Gastroesophageal sphincter (tissue), 3 donors: ENCODE measurements at regions not wholly inside any gene's neighbourhood (a gene's known extent, or its start where the extent isn't known, plus 50 kb on each side); places are given as distances from the start of the nearest gene placed in this dataset.

Experiments
- CTCF ChIP-seq, 4 experiments: fragments of 200-600 bp in 2 of 4; fragments of 450-650 bp in 2 of 4; sonication (generic) in 1 of 4; IDR thresholded peaks; one replicate each; pipeline ENCODE4 v1.5.1; 2017 to 2019; ENCODE audit warnings: antibody characterized with exemption in 4 of 4, mild to moderate bottlenecking in 2 of 4, moderate library complexity in 2 of 4
- EP300 ChIP-seq: sonication (generic); formaldehyde crosslinking; IDR thresholded peaks from one replicate; pipeline ENCODE4 v1.6.1; 2017; ENCODE audit warnings: antibody characterized with exemption, mild to moderate bottlenecking

DNA sequence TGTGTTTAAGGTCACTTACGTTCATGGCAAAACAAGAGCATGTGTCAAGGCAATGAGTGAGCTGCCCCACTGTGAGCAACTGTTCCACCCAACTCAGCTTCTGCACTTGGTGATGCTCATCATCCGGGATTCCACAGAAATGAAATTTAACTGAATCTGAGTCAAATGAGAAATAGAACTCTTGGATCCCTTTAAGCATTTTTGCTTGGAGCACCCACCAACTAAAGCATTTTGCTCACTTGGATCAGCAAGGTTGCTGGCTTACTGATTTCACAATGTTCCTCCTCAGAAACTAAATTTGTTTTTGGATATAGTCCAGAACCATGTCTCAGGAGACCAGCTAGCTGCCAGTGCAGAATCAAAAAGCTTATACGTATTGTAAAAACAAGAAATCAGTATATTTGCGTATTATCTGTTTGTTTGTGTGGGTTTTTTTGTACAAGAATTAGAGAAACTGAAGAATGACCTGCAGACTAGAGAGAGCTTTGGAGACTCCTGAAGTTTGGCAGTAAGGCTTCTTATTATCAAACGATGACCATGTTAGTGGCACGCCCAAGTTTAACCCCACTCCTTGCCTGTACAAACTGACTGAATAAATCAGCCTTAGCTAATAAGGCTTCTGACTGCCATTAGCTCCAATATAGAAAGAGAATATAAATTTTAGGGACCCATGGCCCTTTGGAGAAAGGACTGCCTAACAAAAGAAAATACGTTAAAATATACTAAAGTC is 153.8 kb upstream of the FST start:
- TF ChIP-seq EP300 (no peak), CTCF (IDR thresholded peaks at IDR 0.05) (no peak)
